Activated CD8-positive, alpha-beta T cell treated with anti-CD3 and anti-CD28 coated beads for 36 hours (primary cell): ENCODE measurements at regions not wholly inside any gene's neighbourhood (a gene's known extent, or its start where the extent isn't known, plus 50 kb on each side); places are given as distances from the start of the nearest gene placed in this dataset.

Source experiments
- ATAC-seq: fragments of 200-7000 bp; cut with Tn5 transposase; one replicate; pipeline ENCODE4 v1.10.0; 2021; ENCODE audit warnings: mild to moderate bottlenecking, moderate library complexity
- CTCF ChIA-PET: fragments of 350-600 bp; sonication (Branson Sonifier 250); formaldehyde crosslinking; loops from one replicate; lab custom pipeline; 2021; ENCODE audit warnings: antibody characterized with exemption; lab: Charles Lee
- POLR2A ChIA-PET: fragments of 350-600 bp; sonication (Branson Sonifier 250); formaldehyde crosslinking; loops from one replicate; lab custom pipeline; 2021; ENCODE audit warnings: antibody characterized with exemption; lab: Charles Lee
- DNase-seq: peaks from one replicate; pipeline ENCODE4 v3.0.0-alpha.2; 2020
- H3K27ac Mint-ChIP-seq: one replicate; pipeline ENCODE4 v1.8.0; 2021; ENCODE audit warnings: mild to moderate bottlenecking, mixed read lengths
- H3K27me3 Mint-ChIP-seq: one replicate; pipeline ENCODE4 v1.8.0; 2021; ENCODE audit warnings: mixed read lengths
- H3K36me3 Mint-ChIP-seq: one replicate; pipeline ENCODE4 v1.8.0; 2021; ENCODE audit warnings: low read depth, mixed read lengths
- H3K4me1 Mint-ChIP-seq: one replicate; pipeline ENCODE4 v1.8.0; 2021; ENCODE audit warnings: low read depth, mixed read lengths
- H3K4me3 Mint-ChIP-seq: one replicate; pipeline ENCODE4 v1.8.0; 2021; ENCODE audit warnings: mild to moderate bottlenecking, moderate library complexity, mixed read lengths
- H3K9me3 Mint-ChIP-seq: one replicate; pipeline ENCODE4 v1.8.0; 2021; ENCODE audit warnings: mixed read lengths
- CTCF ChIP-seq: fragments of 200-600 bp; IDR thresholded peaks from one replicate; pipeline ENCODE4 v1.8.0; 2022; ENCODE audit warnings: antibody characterized with exemption, mild to moderate bottlenecking
- intact Hi-C: fragments of 100-400 bp; cut with micrococcal nuclease; formaldehyde crosslinking; loops from one replicate; pipeline ENCODE4 v1.10.0; 2022

GRCh38 chr3:55364421-55364820, 122.7 kb downstream of the WNT5A start:
- DNase-seq (no peak), ATAC-seq (no peak)
- Mint-ChIP-seq H3K9me3 (peaks cover 4% of the 10 kb centered on the region), H3K36me3 (no peaks in the 10 kb centered on the region), H3K27ac (no peak overlapping the region), H3K4me3 (no peak overlapping the region), H3K27me3 (peaks cover 1% of the 10 kb centered on the region), H3K4me1 (no peaks in the 10 kb centered on the region)
- no peak for TF ChIP-seq CTCF
- CTCF ChIA-PET: no interaction called here
- intact Hi-C loops: no loop called here
- POLR2A ChIA-PET: no interaction called here

- Mint-ChIP-seq H3K27me3 (no peaks in the 10 kb centered on the region), H3K4me3 (no peak overlapping the region), H3K27ac (no peak overlapping the region), H3K9me3 (peaks cover 2% of the 10 kb centered on the region), H3K4me1 (no peaks in the 10 kb centered on the region), H3K36me3 (no peaks in the 10 kb centered on the region)
- TF ChIP-seq CTCF: no peak
- DNase-seq (no peak), ATAC-seq (no peak)
- POLR2A ChIA-PET: no interaction called here
- intact Hi-C loops: no loop called here
- CTCF ChIA-PET: interaction anchor here (0.8 kb wide), 1 partner anchor 181 kb away, joined by 3 read pairs; no protein-coding TSS in a partner anchor
These were observed 124.7 kb downstream of the WNT5A start for GRCh38 chr3:55362210-55362960.

GRCh38 chr3:55357796-55358195, 129.3 kb downstream of the WNT5A start:
- Mint-ChIP-seq H3K36me3 (no peaks in the 10 kb centered on the region), H3K4me3 (no peak overlapping the region), H3K4me1 (no peaks in the 10 kb centered on the region), H3K9me3 (peaks cover 2% of the 10 kb centered on the region), H3K27me3 (peaks cover 3% of the 10 kb centered on the region), H3K27ac (no peak overlapping the region)
- no peak for TF ChIP-seq CTCF
- ATAC-seq (no peak), DNase-seq (no peak)
- CTCF ChIA-PET: no interaction called here
- intact Hi-C loops: no loop called here
- POLR2A ChIA-PET: no interaction called here

GRCh38 chr3:55352668-55353067, 134.4 kb downstream of the WNT5A start:
- TF ChIP-seq CTCF: no peak
- no peaks in the 10 kb centered on the region for H3K9me3 Mint-ChIP-seq
- DNase-seq: no peak
- POLR2A ChIA-PET: no interaction called here
- no peaks in the 10 kb centered on the region for H3K36me3 Mint-ChIP-seq
- no peak overlapping the region for H3K4me3 Mint-ChIP-seq
- H3K27ac Mint-ChIP-seq: no peak overlapping the region
- H3K4me1 Mint-ChIP-seq: no peaks in the 10 kb centered on the region
- no peak for ATAC-seq
- intact Hi-C loops: no loop called here
- CTCF ChIA-PET: no interaction called here
- peaks cover 3% of the 10 kb centered on the region for H3K27me3 Mint-ChIP-seq

GRCh38 chr3:55349851-55350250, 137.3 kb downstream of the WNT5A start:
- DNase-seq: no peak
- H3K27me3 Mint-ChIP-seq: peaks cover under 1% of the 10 kb centered on the region
- ATAC-seq: no peak
- H3K4me3 Mint-ChIP-seq: no peak overlapping the region
- POLR2A ChIA-PET: no interaction called here
- no peaks in the 10 kb centered on the region for H3K36me3 Mint-ChIP-seq
- H3K27ac Mint-ChIP-seq: no peak overlapping the region
- no peaks in the 10 kb centered on the region for H3K9me3 Mint-ChIP-seq
- no peaks in the 10 kb centered on the region for H3K4me1 Mint-ChIP-seq
- intact Hi-C loops: no loop called here
- TF ChIP-seq CTCF: no peak
- CTCF ChIA-PET: no interaction called here
